NK-92 treated with Interleukin-12 subunit alpha and Interleukin-12 subunit beta, amount 100 ng/mL, for 24 hours (cell line): ENCODE measurements at regions not wholly inside any gene's neighbourhood (a gene's known extent, or its start where the extent isn't known, plus 50 kb on each side); places are given as distances from the start of the nearest gene placed in this dataset.

Experiments
- DNase-seq: peaks from one replicate; lab custom pipeline; 2025; lab: John Stamatoyannopoulos, UW

GRCh38 chr9:84589542-84589941 lies 80.0 kb upstream of the NTRK2 start:
- DNase-seq = no peak

- DNase-seq = no peak
Measured at GRCh38 chr9:84590706-84591105, 78.8 kb upstream of the NTRK2 start.

GRCh38 chr9:84592918-84593317 lies 76.6 kb upstream of the NTRK2 start:
- no peak for DNase-seq

GRCh38 chr9:84593352-84593751 lies 76.2 kb upstream of the NTRK2 start:
- no peak for DNase-seq

GRCh38 chr9:84597131-84597530 lies 72.4 kb upstream of the NTRK2 start:
- DNase-seq = no peak

GRCh38 chr9:84598921-84599636 lies 70.5 kb upstream of the NTRK2 start:
- DNase-seq = no peak

- no peak for DNase-seq
Measured at GRCh38 chr9:84600739-84601138, 68.8 kb upstream of the NTRK2 start.

- DNase-seq = no peak
Measured at GRCh38 chr9:84604223-84604622, 65.3 kb upstream of the NTRK2 start.

- DNase-seq = no peak
Measured at GRCh38 chr9:84609779-84610178, 59.8 kb upstream of the NTRK2 start.

- DNase-seq = no peak
Measured at GRCh38 chr9:84613431-84613830, 56.1 kb upstream of the NTRK2 start.

GRCh38 chr9:84615544-84615943 lies 54.0 kb upstream of the NTRK2 start:
- no peak for DNase-seq

GRCh38 chr9:84617411-84618029 lies 52.0 kb upstream of the NTRK2 start:
- DNase-seq = no peak
